ENCODE measurements at regions not wholly inside any gene's neighbourhood (a gene's known extent, or its start where the extent isn't known, plus 50 kb on each side); places are given as distances from the start of the nearest gene placed in this dataset.
"Not testable (repeated sequence)": the region's sequence is repeated elsewhere in the genome, so short reads cannot be mapped to it uniquely, and the experiment has no call there.

DNA sequence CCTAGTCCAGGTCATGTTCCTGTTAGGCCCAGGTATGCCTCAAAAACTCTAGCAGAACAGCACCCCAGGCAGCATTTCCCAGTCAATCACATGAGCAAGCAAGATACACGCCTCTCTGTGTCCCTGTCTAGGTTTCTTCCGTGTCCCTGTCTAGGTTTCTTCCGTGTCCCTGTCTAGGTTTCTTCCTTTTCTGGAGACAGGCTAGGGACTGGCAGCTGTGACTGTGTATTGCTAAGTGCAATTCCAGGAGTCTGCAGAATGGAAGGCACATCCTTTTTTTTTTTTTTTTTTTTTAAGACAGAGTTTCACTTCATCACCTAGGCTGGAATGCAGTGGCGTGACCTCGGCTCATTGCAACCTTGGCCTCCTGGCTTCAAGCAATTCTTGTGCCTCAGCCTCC is 77.6 kb downstream of the SETD4 start:
- Mint-ChIP-seq H3K27ac (no peak overlapping the region), H3K27me3 (ENCODE audit: low read depth) (peaks cover 5% of the 10 kb centered on the region)

DNA sequence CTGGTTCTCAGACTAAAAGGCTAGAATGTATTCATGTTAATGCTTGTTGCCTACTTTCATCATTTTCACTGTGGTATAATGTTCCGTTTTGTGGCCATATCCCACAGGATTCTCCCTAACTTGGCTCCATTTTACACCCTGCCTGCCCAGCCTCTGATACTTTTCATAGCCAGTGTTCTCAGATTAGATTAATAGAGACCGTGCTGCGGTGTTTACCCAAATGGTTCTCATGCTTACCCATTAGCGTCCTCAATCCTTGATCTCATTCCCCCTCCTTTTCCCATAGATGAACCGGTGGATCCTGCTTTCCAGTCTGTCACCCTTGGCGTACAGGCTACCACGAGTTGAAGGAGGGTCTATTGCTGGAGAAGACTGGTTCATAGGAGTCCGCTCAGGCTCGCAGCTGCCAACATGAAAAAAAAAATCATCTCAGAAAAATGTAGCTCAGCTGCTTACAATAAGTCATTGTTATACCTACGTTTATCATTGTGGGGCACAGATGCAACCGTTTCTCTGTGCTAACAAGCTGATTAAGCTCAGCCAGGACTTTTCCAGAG is 78.7 kb downstream of the SETD4 start:
- Mint-ChIP-seq H3K4me3 (no peak overlapping the region), H3K27ac (no peak overlapping the region), H3K36me3 (ENCODE audit: low read depth) (no peaks in the 10 kb centered on the region), H3K9me3 (peaks cover 3% of the 10 kb centered on the region), H3K27me3 (ENCODE audit: low read depth) (no peaks in the 10 kb centered on the region), H3K4me1 (ENCODE audit: low read depth) (no peaks in the 10 kb centered on the region)
- no peak for DNase-seq (ENCODE audit: low spot score)

More for the DNA sequence above, 77.6 kb downstream of the SETD4 start:
- DNase-seq (ENCODE audit: low spot score) = no peak
- H3K4me1 Mint-ChIP-seq (ENCODE audit: low read depth) = no peaks in the 10 kb centered on the region
- no peak overlapping the region for H3K4me3 Mint-ChIP-seq
- H3K9me3 Mint-ChIP-seq = peaks cover 3% of the 10 kb centered on the region
- no peaks in the 10 kb centered on the region for H3K36me3 Mint-ChIP-seq (ENCODE audit: low read depth)

DNA sequence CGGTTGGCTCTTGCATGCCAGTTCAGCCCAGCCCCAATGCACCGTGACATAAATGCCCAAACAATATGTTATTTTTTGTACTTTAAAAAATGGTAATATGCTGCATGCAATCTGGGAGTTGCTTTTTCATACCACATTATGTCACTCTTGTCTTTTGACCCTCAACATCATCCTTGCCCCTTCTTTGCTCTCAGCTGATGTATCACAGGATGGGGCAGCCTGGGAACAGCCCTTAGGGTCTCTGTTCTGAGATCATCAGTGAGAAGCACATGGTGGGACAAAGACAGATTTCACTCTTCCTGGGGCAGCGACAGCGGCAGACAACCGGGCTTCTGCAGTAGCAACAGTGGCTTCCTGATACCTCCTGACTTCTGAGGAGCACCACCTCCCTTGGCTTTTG is 79.5 kb downstream of the SETD4 start:
- no peak overlapping the region for H3K27ac Mint-ChIP-seq
- no peak for DNase-seq (ENCODE audit: low spot score)
- H3K36me3 Mint-ChIP-seq (ENCODE audit: low read depth) = no peaks in the 10 kb centered on the region
- H3K4me1 Mint-ChIP-seq (ENCODE audit: low read depth) = no peaks in the 10 kb centered on the region
- H3K4me3 Mint-ChIP-seq = no peak overlapping the region
- peaks cover 3% of the 10 kb centered on the region for H3K9me3 Mint-ChIP-seq
- H3K27me3 Mint-ChIP-seq (ENCODE audit: low read depth) = no peaks in the 10 kb centered on the region

DNA sequence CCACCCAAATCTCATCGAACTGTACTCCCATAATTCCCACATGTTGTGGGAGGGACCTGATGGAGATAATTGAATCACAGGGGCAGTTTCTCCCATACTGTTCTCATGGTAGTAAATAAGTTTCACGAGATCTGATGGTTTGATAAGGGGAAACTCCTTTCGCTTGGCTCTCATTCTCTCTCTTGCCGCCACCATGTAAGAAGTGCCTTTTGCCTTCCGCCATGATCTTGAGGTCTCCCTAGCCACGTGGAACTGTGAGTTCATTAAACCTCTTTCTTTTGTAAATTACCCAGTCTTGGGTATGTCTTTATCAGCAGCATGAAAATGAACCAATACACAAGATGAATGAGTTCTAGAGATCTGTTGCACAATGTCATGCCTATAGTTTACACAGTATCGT is 82.5 kb downstream of the SETD4 start:
- not testable (repeated sequence) for H3K4me3 Mint-ChIP-seq; H3K27ac Mint-ChIP-seq; DNase-seq (ENCODE audit: low spot score); H3K4me1 Mint-ChIP-seq (ENCODE audit: low read depth); H3K27me3 Mint-ChIP-seq (ENCODE audit: low read depth); H3K9me3 Mint-ChIP-seq; H3K36me3 Mint-ChIP-seq (ENCODE audit: low read depth)

DNA sequence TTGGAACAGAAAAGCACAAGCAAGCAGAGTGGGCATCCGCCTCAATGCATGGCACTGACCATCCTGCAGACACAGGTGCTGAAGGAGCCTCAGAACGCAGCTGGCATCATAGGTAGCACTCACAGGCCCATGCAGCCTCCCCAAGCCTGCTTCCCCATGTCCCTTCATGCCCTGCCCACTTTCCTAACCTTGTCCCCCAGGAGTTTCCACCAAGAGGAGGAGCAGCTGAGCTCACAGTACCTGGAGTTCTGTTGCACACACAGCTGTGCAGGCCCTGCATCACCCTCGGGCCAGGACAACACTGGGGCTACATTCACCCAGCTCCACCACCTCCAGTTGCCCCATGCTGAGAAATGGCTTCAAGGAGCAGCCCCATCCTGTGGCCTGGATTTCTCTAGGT is 83.4 kb downstream of the SETD4 start:
- Mint-ChIP-seq H3K27me3 (ENCODE audit: low read depth) (peaks cover 2% of the 10 kb centered on the region), H3K27ac (no peak overlapping the region), H3K4me3 (no peak overlapping the region), H3K4me1 (ENCODE audit: low read depth) (no peaks in the 10 kb centered on the region), H3K36me3 (ENCODE audit: low read depth) (no peaks in the 10 kb centered on the region), H3K9me3 (peaks cover 3% of the 10 kb centered on the region)
- no peak for DNase-seq (ENCODE audit: low spot score)

DNA sequence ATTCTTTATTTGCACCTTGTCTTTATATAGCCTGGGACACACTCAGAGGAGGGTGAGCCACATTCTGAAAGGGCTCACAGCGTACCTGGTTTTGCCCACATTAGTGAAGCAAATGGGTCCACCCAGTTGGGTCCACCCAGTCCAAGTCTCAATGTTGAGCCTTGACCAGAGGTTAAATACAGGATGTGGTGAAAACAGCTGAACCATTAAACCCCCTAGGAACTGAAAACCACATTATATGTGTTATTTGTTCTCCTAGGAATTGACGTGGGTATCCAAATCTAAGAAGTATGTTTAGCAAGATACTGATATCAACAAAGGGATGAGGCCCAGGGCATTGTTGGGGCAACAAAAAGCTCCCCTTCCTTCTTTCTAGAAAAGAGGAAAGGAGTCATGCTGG is 83.8 kb downstream of the SETD4 start:
- Mint-ChIP-seq H3K4me3 (no peak overlapping the region), H3K4me1 (ENCODE audit: low read depth) (no peaks in the 10 kb centered on the region), H3K27ac (no peak overlapping the region), H3K9me3 (peaks cover 3% of the 10 kb centered on the region), H3K36me3 (ENCODE audit: low read depth) (no peaks in the 10 kb centered on the region), H3K27me3 (ENCODE audit: low read depth) (peaks cover 2% of the 10 kb centered on the region)
- no peak for DNase-seq (ENCODE audit: low spot score)

DNA sequence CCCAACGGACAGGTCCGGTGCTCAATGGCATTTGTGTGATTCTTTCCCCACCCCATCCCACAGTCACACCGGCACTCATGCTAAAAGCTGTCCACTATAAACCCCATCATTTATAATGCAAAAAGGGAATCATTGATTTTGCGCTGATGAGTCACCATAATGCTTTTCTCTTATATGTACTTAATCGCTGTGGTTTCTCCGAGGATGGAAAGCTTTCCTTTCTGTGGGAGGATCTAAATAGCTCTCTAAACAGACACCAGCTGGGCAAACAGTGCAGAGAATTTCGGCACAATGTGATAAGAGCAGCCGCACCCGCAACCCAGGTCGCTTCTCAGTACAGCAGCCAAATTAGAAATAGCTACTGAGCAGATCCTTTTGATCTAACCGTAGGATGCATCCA is 85.6 kb downstream of the SETD4 start:
- H3K27me3 Mint-ChIP-seq (ENCODE audit: low read depth) = peaks cover 4% of the 10 kb centered on the region

DNA sequence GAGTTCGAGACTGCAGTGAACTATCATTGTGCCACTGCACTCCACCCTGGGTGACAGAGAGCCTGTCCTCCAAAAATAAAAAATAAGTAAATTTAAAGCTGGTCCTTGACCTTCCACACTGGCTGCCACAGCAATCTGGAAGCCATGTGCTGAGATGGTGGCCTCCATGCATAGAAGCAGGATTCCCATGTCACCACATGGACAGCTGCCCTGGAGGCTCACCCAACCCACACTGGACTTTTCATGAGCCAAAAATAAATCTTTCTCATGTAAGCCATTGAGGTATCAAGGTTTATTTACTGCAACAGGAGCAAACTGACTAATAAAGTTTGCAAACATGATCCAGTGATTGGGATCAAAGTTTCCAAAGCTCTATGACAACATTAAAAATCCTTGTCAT is 88.5 kb downstream of the SETD4 start:
- Mint-ChIP-seq H3K4me3 (no peak overlapping the region), H3K9me3 (no peaks in the 10 kb centered on the region), H3K4me1 (ENCODE audit: low read depth) (no peaks in the 10 kb centered on the region), H3K36me3 (ENCODE audit: low read depth) (no peaks in the 10 kb centered on the region), H3K27me3 (ENCODE audit: low read depth) (peaks cover 8% of the 10 kb centered on the region), H3K27ac (no peak overlapping the region)
- DNase-seq (ENCODE audit: low spot score) = no peak

More for the DNA sequence above, 85.6 kb downstream of the SETD4 start:
- Mint-ChIP-seq H3K4me1 (ENCODE audit: low read depth) (no peaks in the 10 kb centered on the region), H3K36me3 (ENCODE audit: low read depth) (no peaks in the 10 kb centered on the region), H3K4me3 (no peak overlapping the region), H3K9me3 (peaks cover 3% of the 10 kb centered on the region), H3K27ac (no peak overlapping the region)
- DNase-seq (ENCODE audit: low spot score) = no peak

DNA sequence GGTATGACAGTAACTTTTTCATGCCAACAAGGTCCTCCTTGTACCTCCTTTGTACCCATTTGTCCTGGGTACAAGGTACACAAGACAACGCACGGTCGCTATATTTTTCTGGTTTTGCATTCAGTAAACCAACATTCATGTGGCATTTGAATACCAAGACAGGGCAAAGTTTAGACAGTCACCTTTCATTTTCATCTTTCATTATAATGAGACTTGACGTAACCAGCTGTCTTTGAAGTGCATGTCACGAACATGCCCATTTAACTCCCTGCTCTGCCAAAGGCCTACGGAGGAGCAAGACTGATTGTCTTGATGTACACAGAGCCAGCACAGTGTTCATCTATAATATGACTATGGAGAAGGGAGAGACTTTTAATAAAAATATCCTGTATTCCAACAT is 91.0 kb downstream of the SETD4 start:
- no peak overlapping the region for H3K4me3 Mint-ChIP-seq
- no peak overlapping the region for H3K27ac Mint-ChIP-seq
- H3K9me3 Mint-ChIP-seq = no peaks in the 10 kb centered on the region
- no peak for DNase-seq (ENCODE audit: low spot score)
- H3K27me3 Mint-ChIP-seq (ENCODE audit: low read depth) = peaks cover 8% of the 10 kb centered on the region
- H3K4me1 Mint-ChIP-seq (ENCODE audit: low read depth) = no peaks in the 10 kb centered on the region
- no peaks in the 10 kb centered on the region for H3K36me3 Mint-ChIP-seq (ENCODE audit: low read depth)

DNA sequence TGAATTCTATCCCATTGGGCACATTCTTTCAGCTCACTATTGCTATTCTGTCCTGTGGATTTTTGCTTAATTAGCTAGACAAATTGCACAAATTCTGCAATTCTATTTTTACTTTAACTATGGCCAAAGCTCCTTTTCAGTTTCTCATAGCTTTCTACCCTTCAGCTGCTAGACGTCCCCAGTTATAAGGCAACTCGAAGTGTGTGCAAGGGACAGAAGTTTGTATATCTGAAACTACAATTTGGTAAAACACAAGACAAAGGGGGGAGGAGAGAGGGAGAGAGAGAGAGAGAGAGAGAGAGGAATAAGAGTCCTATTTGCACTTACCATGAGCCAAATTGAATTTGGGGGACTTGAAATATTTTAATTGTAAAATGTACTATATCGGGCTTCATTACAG is 91.8 kb downstream of the SETD4 start:
- Mint-ChIP-seq H3K27me3 (ENCODE audit: low read depth) (peaks cover 9% of the 10 kb centered on the region), H3K36me3 (ENCODE audit: low read depth) (no peaks in the 10 kb centered on the region), H3K4me1 (ENCODE audit: low read depth) (no peaks in the 10 kb centered on the region), H3K4me3 (no peak overlapping the region), H3K9me3 (no peaks in the 10 kb centered on the region), H3K27ac (no peak overlapping the region)
- DNase-seq (ENCODE audit: low spot score) = no peak

DNA sequence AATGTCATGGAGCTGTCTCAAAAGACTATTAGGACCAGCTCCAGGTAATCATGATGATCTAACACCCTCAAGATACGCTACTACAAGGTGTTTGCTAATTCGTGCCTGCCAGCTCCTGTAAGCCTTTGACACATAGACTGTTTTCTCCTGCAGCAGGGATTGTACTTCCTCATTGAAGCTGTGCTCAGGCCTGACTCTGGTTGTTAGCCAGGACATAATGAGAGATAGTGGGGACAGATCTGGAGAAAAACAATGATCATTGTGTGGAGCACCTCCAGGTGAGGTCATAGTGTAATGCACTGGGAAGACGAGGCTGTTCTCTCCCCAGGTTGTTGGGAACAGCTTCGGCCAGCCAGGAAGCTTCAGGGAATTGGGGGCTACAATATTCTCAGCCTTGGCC is 94.6 kb downstream of the SETD4 start:
- Mint-ChIP-seq H3K4me3 (no peak overlapping the region), H3K27me3 (ENCODE audit: low read depth) (peaks cover 15% of the 10 kb centered on the region), H3K36me3 (ENCODE audit: low read depth) (no peaks in the 10 kb centered on the region), H3K9me3 (no peaks in the 10 kb centered on the region), H3K4me1 (ENCODE audit: low read depth) (no peaks in the 10 kb centered on the region), H3K27ac (no peak overlapping the region)
- DNase-seq (ENCODE audit: low spot score) = no peak

DNA sequence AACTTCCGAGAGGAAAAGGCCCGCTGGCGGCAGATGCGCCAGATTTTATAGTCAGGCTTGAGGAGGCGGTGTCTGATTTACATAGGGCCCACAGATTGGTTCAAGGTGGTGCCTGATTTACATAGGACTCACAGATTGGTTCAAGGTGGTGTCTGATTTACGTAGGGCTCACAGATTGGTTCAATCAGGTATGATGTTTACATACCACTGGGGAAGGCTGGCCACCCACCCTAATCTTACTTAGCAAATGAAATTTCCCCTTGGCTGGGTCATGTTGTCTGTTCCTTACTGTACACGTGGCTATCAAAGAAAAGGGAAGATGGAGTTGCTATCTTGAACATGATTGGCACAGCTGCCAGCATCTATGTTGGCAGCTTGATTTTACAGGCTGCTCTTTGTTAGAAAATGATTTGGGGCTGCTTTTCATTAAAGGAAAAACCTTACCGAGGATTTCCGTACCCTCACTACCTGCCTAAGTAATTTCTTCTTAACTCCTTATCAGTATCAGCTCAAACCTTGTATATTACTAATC is 96.3 kb downstream of the SETD4 start:
- no peaks in the 10 kb centered on the region for H3K4me1 Mint-ChIP-seq (ENCODE audit: low read depth)
- H3K36me3 Mint-ChIP-seq (ENCODE audit: low read depth) = no peaks in the 10 kb centered on the region
- no peak overlapping the region for H3K4me3 Mint-ChIP-seq
- no peaks in the 10 kb centered on the region for H3K9me3 Mint-ChIP-seq
- no peak for DNase-seq (ENCODE audit: low spot score)
- no peak overlapping the region for H3K27ac Mint-ChIP-seq
- peaks cover 12% of the 10 kb centered on the region for H3K27me3 Mint-ChIP-seq (ENCODE audit: low read depth)

DNA sequence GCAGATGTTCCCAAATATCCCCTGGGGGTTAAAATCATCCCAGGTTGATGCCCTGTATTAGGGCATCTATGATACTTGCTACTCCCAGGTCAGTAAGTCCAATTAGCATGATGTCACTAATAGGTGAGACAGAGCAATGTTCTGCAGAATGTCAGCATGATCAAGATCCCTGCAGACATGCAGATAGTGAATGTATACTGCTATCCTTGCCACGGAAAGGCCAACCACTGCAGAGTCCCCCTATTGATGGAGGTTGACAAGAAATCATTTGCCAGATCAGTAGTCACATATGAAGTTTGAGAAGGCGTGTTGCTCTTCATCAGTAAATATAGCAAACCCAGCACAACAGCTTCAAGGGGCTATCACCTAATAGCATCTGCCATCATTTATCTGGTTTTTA is 97.4 kb downstream of the SETD4 start:
- no peaks in the 10 kb centered on the region for H3K4me1 Mint-ChIP-seq (ENCODE audit: low read depth)
- no peaks in the 10 kb centered on the region for H3K9me3 Mint-ChIP-seq
- no peak for DNase-seq (ENCODE audit: low spot score)
- H3K36me3 Mint-ChIP-seq (ENCODE audit: low read depth) = no peaks in the 10 kb centered on the region
- no peak overlapping the region for H3K27ac Mint-ChIP-seq
- H3K4me3 Mint-ChIP-seq = no peak overlapping the region
- H3K27me3 Mint-ChIP-seq (ENCODE audit: low read depth) = peaks cover 10% of the 10 kb centered on the region

DNA sequence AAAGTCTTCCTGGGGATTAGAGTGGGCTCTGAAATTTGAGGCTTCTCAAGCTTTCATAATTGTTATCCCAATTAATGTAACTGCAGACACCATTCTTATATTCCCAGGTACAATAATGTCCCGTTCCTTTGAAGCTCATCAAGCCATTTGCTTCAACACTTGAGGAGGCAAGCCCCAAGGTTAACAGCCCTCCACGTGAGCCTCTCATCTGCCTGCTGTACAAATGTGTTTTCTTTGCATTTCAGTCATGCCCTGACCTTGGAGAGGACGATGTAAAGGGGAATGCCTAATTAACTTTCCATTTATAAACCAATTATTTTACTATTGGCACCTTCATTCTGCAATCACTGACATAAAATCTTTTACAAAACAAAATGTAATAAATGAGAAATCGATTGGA is 106.3 kb downstream of the SETD4 start:
- Mint-ChIP-seq H3K27ac (no peak overlapping the region), H3K9me3 (no peaks in the 10 kb centered on the region), H3K4me3 (no peak overlapping the region), H3K27me3 (ENCODE audit: low read depth) (peaks cover 10% of the 10 kb centered on the region), H3K4me1 (ENCODE audit: low read depth) (no peaks in the 10 kb centered on the region), H3K36me3 (ENCODE audit: low read depth) (no peaks in the 10 kb centered on the region)
- DNase-seq (ENCODE audit: low spot score) = no peak

DNA sequence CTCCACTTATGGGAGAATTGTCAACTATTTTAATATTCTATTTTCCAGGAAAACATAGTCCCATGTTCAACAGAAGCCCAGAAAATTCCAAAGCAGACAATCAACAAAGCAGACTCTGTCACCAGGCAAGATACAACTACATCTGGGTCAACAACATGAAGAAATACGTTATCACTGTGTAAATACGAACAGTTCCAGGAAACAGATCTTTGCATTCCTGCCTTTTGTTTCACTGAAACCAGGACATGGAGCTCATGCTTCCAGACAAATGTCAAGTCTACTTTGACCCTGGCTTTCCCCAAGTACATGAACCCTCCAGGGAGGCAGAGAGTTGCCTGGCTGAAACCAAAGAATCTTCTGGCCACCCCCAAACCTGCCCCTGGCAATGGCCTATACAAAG is 106.7 kb downstream of the SETD4 start:
- no peaks in the 10 kb centered on the region for H3K9me3 Mint-ChIP-seq
- H3K36me3 Mint-ChIP-seq (ENCODE audit: low read depth) = no peaks in the 10 kb centered on the region
- DNase-seq (ENCODE audit: low spot score) = no peak
- no peak overlapping the region for H3K4me3 Mint-ChIP-seq
- peaks cover 11% of the 10 kb centered on the region for H3K27me3 Mint-ChIP-seq (ENCODE audit: low read depth)
- no peak overlapping the region for H3K27ac Mint-ChIP-seq
- no peaks in the 10 kb centered on the region for H3K4me1 Mint-ChIP-seq (ENCODE audit: low read depth)

All from T-helper 2 cell treated with Interferon-gamma antibody and Interleukin-4, amounts not matched to agents 5 μg/mL and 100 μg/mL, for 36 hours (primary cell).